ENCODE measurements at regions not wholly inside any gene's neighbourhood (a gene's known extent, or its start where the extent isn't known, plus 50 kb on each side); places are given as distances from the start of the nearest gene placed in this dataset.

GRCh38 chr1:234529950-234530237, 50.9 kb upstream of the TARBP1 start:
- H3K4me3 ChIP-seq (ENCODE audit: low read length): no peak overlapping the region
- H2AFZ ChIP-seq (ENCODE audit: low read length): no peak overlapping the region
- no peaks in the 10 kb centered on the region for H3K36me3 ChIP-seq (replicated peaks; ENCODE audit: insufficient read depth, low read length)
- H3F3A ChIP-seq (ENCODE audit: insufficient read depth, low read length): no peaks in the 10 kb centered on the region
- no peak overlapping the region for H3K4me2 ChIP-seq (ENCODE audit: low read depth, low read length)
- H3K9me2 ChIP-seq (replicated peaks; ENCODE audit: insufficient read depth, low read length): no peaks in the 10 kb centered on the region
- TF ChIP-seq CTCF (IDR thresholded peaks at IDR 0.05; ENCODE audit: low read length): no peak
- no peak for TF ChIP-seq EZH2 (optimal IDR thresholded peaks at IDR 0.05; ENCODE audit: low read depth, low read length)
- TF ChIP-seq EZH2phosphoT487 (IDR thresholded peaks at IDR 0.05; ENCODE audit: low read length): no peak
- H3K79me2 ChIP-seq (ENCODE audit: low read length): no peaks in the 10 kb centered on the region
- no peaks in the 10 kb centered on the region for H3K27me3 ChIP-seq (replicated peaks; ENCODE audit: insufficient read depth, low read length)
- H4K20me1 ChIP-seq (ENCODE audit: insufficient read depth, low read length): no peaks in the 10 kb centered on the region
- no peak overlapping the region for H3K9ac ChIP-seq (ENCODE audit: low read length)
- no peaks in the 10 kb centered on the region for H3K4me1 ChIP-seq (ENCODE audit: low read length)
- H3K27ac ChIP-seq (ENCODE audit: low read length): no peak overlapping the region
- DNase-seq: no peak
- no peaks in the 10 kb centered on the region for H3K9me3 ChIP-seq (replicated peaks; ENCODE audit: insufficient read depth, low read length)

GRCh38 chr1:234529095-234529949, 50.3 kb upstream of the TARBP1 start:
- Histone ChIP-seq H3K9me3 (replicated peaks; ENCODE audit: insufficient read depth, low read length) (no peaks in the 10 kb centered on the region), H3K36me3 (replicated peaks; ENCODE audit: insufficient read depth, low read length) (no peaks in the 10 kb centered on the region), H3K4me3 (ENCODE audit: low read length) (no peak overlapping the region), H3K79me2 (ENCODE audit: low read length) (no peaks in the 10 kb centered on the region), H3K9me2 (replicated peaks; ENCODE audit: insufficient read depth, low read length) (no peaks in the 10 kb centered on the region), H3K27me3 (replicated peaks; ENCODE audit: insufficient read depth, low read length) (no peaks in the 10 kb centered on the region), H2AFZ (ENCODE audit: low read length) (no peak overlapping the region), H3F3A (ENCODE audit: insufficient read depth, low read length) (no peaks in the 10 kb centered on the region), H4K20me1 (ENCODE audit: insufficient read depth, low read length) (no peaks in the 10 kb centered on the region), H3K4me1 (ENCODE audit: low read length) (0 out of 2 replicates have a peak, but pooled peaks cover under 1% of the 10 kb centered on the region), H3K9ac (ENCODE audit: low read length) (no peak overlapping the region), H3K27ac (ENCODE audit: low read length) (no peak overlapping the region), H3K4me2 (ENCODE audit: low read depth, low read length) (no peak overlapping the region)
- no peak for DNase-seq
- TF ChIP-seq EZH2phosphoT487 (IDR thresholded peaks at IDR 0.05; ENCODE audit: low read length): no peak
- TF ChIP-seq EZH2 (optimal IDR thresholded peaks at IDR 0.05; ENCODE audit: low read depth, low read length): no peak
- no peak for TF ChIP-seq CTCF (IDR thresholded peaks at IDR 0.05; ENCODE audit: low read length)
